HCT116 (cell line): ENCODE measurements at regions not wholly inside any gene's neighbourhood (a gene's known extent, or its start where the extent isn't known, plus 50 kb on each side); places are given as distances from the start of the nearest gene placed in this dataset.
"Not testable (repeated sequence)": the region's sequence is repeated elsewhere in the genome, so short reads cannot be mapped to it uniquely, and the experiment has no call there.

Experiments used
- ATAC-seq: fragments of 200-7000 bp; cut with Tn5 transposase; 2 replicates; pipeline ENCODE4 v1.9.1; 2020; ENCODE audit warnings: mild to moderate bottlenecking, moderate library complexity
- BruUV-seq: library from RNA; stranded (reverse); fragments of 400-500 nt; replicated peaks from 2 replicates; lab custom pipeline; 2021; lab: Mats Ljungman, UMichigan
- CTCF ChIA-PET: fragments of 300-600 bp; sonication (Branson Sonifier 250); formaldehyde crosslinking; loops from one replicate; lab custom pipeline; 2021; ENCODE audit warnings: antibody characterized with exemption; lab: Charles Lee
- POLR2A ChIA-PET: fragments of 300-600, 350-600 bp; sonication (Branson Sonifier 250); formaldehyde crosslinking; loops from one replicate; lab custom pipeline; 2021; ENCODE audit warnings: antibody characterized with exemption; lab: Charles Lee
- RAD21 ChIA-PET, 2 experiments: fragments of 300-600 bp; sonication (Branson Sonifier 250); formaldehyde crosslinking; loops; one replicate each; lab custom pipeline; 2023; ENCODE audit warnings: low total read pairs in 2 of 2; ENCODE audit not compliant: uncharacterized antibody in 2 of 2, unreplicated experiment in 2 of 2, low non-redundant PET in 1 of 2; lab: Charles Lee
- DNase-seq: peaks from one replicate; pipeline ENCODE4 v3.0.0-alpha.2; 2010; ENCODE audit warnings: low read depth, low spot score
- H2AFZ ChIP-seq: fragments of 200-600 bp; shearing (Covaris generic), sonication (generic); 2 replicates; pipeline ENCODE4 v1.6.1; 2017; ENCODE audit warnings: low read depth, mixed run types, mixed read lengths, antibody characterized with exemption, low read length; ENCODE audit not compliant: poor library complexity, severe bottlenecking
- H3K27ac ChIP-seq: 2 replicates; pipeline ENCODE4 v1.5.1; 2012; ENCODE audit warnings: low read depth, low read length
- H3K27me3 ChIP-seq: fragments of 200-600 bp; sonication (generic); 2 replicates; pipeline ENCODE4 v1.6.1; 2016; ENCODE audit warnings: mixed run types, low read length, mixed read lengths; ENCODE audit not compliant: insufficient read depth
- H3K36me3 ChIP-seq, 2 experiments: fragments of 200-500 bp in 1 of 2; fragments of 200-600 bp in 1 of 2; sonication (Bioruptor generic) in 1 of 2; sonication (generic) in 1 of 2; 2 replicates each; pipeline versions ENCODE4 v1.5.1 to v1.6.1; 2014 to 2016; ENCODE audit warnings: low read length in 2 of 2, inconsistent platforms in 1 of 2, mixed read lengths in 1 of 2, mixed run types in 1 of 2; ENCODE audit not compliant: insufficient read depth in 2 of 2, control insufficient read depth in 1 of 2
- H3K4me1 ChIP-seq, 2 experiments: fragments of 200-600 bp in 1 of 2; sonication (generic) in 1 of 2; 2 replicates each; pipeline versions ENCODE4 v1.5.1 to v1.6.1; 2012 to 2017; ENCODE audit warnings: low read length in 2 of 2, inconsistent platforms in 1 of 2, mild to moderate bottlenecking in 1 of 2, mixed read lengths in 1 of 2, mixed run types in 1 of 2, moderate library complexity in 1 of 2; ENCODE audit not compliant: insufficient read depth in 2 of 2, control insufficient read depth in 1 of 2
- H3K4me2 ChIP-seq: fragments of 200-600 bp; sonication (generic); 2 replicates; pipeline ENCODE4 v1.6.1; 2017; ENCODE audit warnings: mixed run types, low read length, mixed read lengths
- H3K4me3 ChIP-seq, 2 experiments: fragments of 200-600 bp in 1 of 2; sonication (generic) in 1 of 2; replicated peaks in 1 of 2; 2 replicates each; pipeline ENCODE4 v1.5.1; 2011 to 2016; ENCODE audit warnings: low read length in 2 of 2, control low read depth in 1 of 2, low read depth in 1 of 2, mild to moderate bottlenecking in 1 of 2, mixed read lengths in 1 of 2, mixed run types in 1 of 2
- H3K79me2 ChIP-seq: fragments of 200-600 bp; sonication (generic); 2 replicates; pipeline ENCODE4 v1.6.1; 2017; ENCODE audit warnings: mild to moderate bottlenecking, mixed run types, low read length, moderate library complexity, mixed read lengths; ENCODE audit not compliant: insufficient read depth
- H3K9ac ChIP-seq: fragments of 200-600 bp; sonication (generic); 2 replicates; pipeline ENCODE4 v1.6.1; 2016; ENCODE audit warnings: low read length, mixed read lengths
- H3K9me2 ChIP-seq: fragments of 200-600 bp; sonication (generic), shearing (Covaris generic); 2 replicates; pipeline ENCODE4 v1.6.1; 2017; ENCODE audit warnings: mixed run types, mild to moderate bottlenecking, moderate library complexity; ENCODE audit not compliant: insufficient read depth
- H3K9me3 ChIP-seq, 2 experiments: fragments of 200-500 bp in 1 of 2; fragments of 200-600 bp in 1 of 2; sonication (Bioruptor generic) in 1 of 2; sonication (generic) in 1 of 2; 2 replicates each; pipeline ENCODE4 v1.6.1; 2014 to 2017; ENCODE audit warnings: low read length in 2 of 2, mixed read lengths in 2 of 2, inconsistent platforms in 1 of 2, low read depth in 1 of 2, mild to moderate bottlenecking in 1 of 2, mixed run types in 1 of 2, moderate library complexity in 1 of 2; ENCODE audit not compliant: control insufficient read depth in 1 of 2, insufficient read depth in 1 of 2
- H4K20me1 ChIP-seq: fragments of 200-600 bp; sonication (generic), shearing (Covaris generic); 2 replicates; pipeline ENCODE4 v1.6.1; 2017; ENCODE audit warnings: mixed run types, mild to moderate bottlenecking, moderate library complexity; ENCODE audit not compliant: insufficient read depth
- ATF3 ChIP-seq: IDR thresholded peaks from 2 replicates; pipeline ENCODE4 v1.6.1; 2012
- CBX3 ChIP-seq: IDR thresholded peaks from 2 replicates; pipeline ENCODE4 v1.6.1; 2012; ENCODE audit warnings: low read depth
- CTCF ChIP-seq, 3 experiments: fragments of 200-600 bp in 1 of 3; sonication (generic) in 1 of 3; IDR thresholded peaks in 2 of 3; conservative IDR thresholded peaks in 1 of 3; 2 replicates each; pipeline ENCODE4 v1.5.1; 2012 to 2017; ENCODE audit warnings: low read depth in 2 of 3, low read length in 2 of 3, antibody characterized with exemption in 1 of 3, borderline replicate concordance in 1 of 3, control low read depth in 1 of 3, mild to moderate bottlenecking in 1 of 3, mixed read lengths in 1 of 3, mixed run types in 1 of 3, moderate library complexity in 1 of 3; ENCODE audit not compliant: insufficient read depth in 1 of 3
- EGR1 ChIP-seq: IDR thresholded peaks from 2 replicates; pipeline ENCODE4 v1.6.1; 2012; ENCODE audit warnings: low read depth
- EZH2 ChIP-seq: fragments of 200-600 bp; sonication (generic); IDR thresholded peaks from 2 replicates; pipeline ENCODE4 v1.6.1; 2017; ENCODE audit warnings: antibody characterized with exemption, mixed run types
- EZH2phosphoT487 ChIP-seq: fragments of 200-600 bp; IDR thresholded peaks from 2 replicates; pipeline ENCODE4 v1.6.1; 2018; ENCODE audit warnings: antibody characterized with exemption, borderline replicate concordance
- JUND ChIP-seq: IDR thresholded peaks from 2 replicates; pipeline ENCODE4 v1.6.1; 2012
- MAX ChIP-seq: IDR thresholded peaks from 2 replicates; pipeline ENCODE4 v1.6.1; 2012
- POLR2AphosphoS5 ChIP-seq: IDR thresholded peaks from 2 replicates; pipeline ENCODE4 v1.6.1; 2011; ENCODE audit warnings: mild to moderate bottlenecking, low read depth, low read length, moderate library complexity
- SIN3A ChIP-seq: IDR thresholded peaks from 2 replicates; pipeline ENCODE4 v1.6.1; 2012; ENCODE audit warnings: low read depth
- TCF7L2 ChIP-seq: IDR thresholded peaks from 2 replicates; pipeline ENCODE4 v1.7.0; 2011; ENCODE audit warnings: borderline replicate concordance, inconsistent platforms; ENCODE audit not compliant: insufficient read depth, insufficient read length; ENCODE audit errors: extremely low read depth
- YY1 ChIP-seq: IDR thresholded peaks from 2 replicates; pipeline ENCODE4 v1.6.1; 2011; ENCODE audit warnings: low read length, low read depth, moderate library complexity, mild to moderate bottlenecking; ENCODE audit not compliant: insufficient replicate concordance; ENCODE audit errors: extremely low read depth
- ZBTB33 ChIP-seq: IDR thresholded peaks from 2 replicates; pipeline ENCODE4 v1.6.1; 2011; ENCODE audit warnings: mild to moderate bottlenecking, low read length, moderate library complexity; ENCODE audit not compliant: insufficient replicate concordance; ENCODE audit errors: extremely low read depth
- ZFX ChIP-seq: fragments of 450-650 bp; IDR thresholded peaks from 2 replicates; pipeline ENCODE4 v1.6.1; 2017
- intact Hi-C: fragments of 100-400 bp; cut with micrococcal nuclease; formaldehyde crosslinking; loops from 2 replicates; pipeline ENCODE4 v1.10.0; 2022

GRCh38 chr9:102428305-102428704 is 566.8 kb upstream of the CYLC2 start:
- Histone ChIP-seq H3K4me1 (no peaks in the 10 kb centered on the region), H3K36me3 (no peaks in the 10 kb centered on the region), H2AFZ (no peak overlapping the region), H3K4me3 (no peak overlapping the region), H3K9me2 (no peaks in the 10 kb centered on the region), H3K4me2 (no peak overlapping the region), H3K27me3 (no peaks in the 10 kb centered on the region), H4K20me1 (no peaks in the 10 kb centered on the region; the same call in 1 of the 2 replicates), H3K9ac (no peak overlapping the region), H3K9me3 (peaks cover 0 to 4% of the 10 kb centered on the region in 2 experiments; a peak in 2 of 4 replicates), H3K27ac (no peak overlapping the region), H3K79me2 (no peaks in the 10 kb centered on the region)
- ATAC-seq (no peak), DNase-seq (no peak)
- BruUV-seq: no TSS peak
- CTCF ChIA-PET: no interaction called here
- intact Hi-C loops: no loop called here
- no peak for TF ChIP-seq YY1
- TF ChIP-seq MAX: no peak
- TF ChIP-seq ATF3: no peak
- no peak for TF ChIP-seq CBX3
- no peak for TF ChIP-seq CTCF (IDR thresholded peaks at IDR 0.05 in 2 of 3, conservative IDR thresholded peaks at IDR 0.05 in 1 of 3; ENCODE audit: borderline replicate concordance in 1 of 3, insufficient read depth in 1 of 3, low read depth in 2 of 3, low read length in 2 of 3)
- no peak for TF ChIP-seq TCF7L2
- no peak for TF ChIP-seq EZH2phosphoT487
- TF ChIP-seq EGR1: no peak
- TF ChIP-seq ZFX: no peak
- TF ChIP-seq EZH2: no peak
- no peak for TF ChIP-seq SIN3A
- TF ChIP-seq JUND: no peak
- no peak for TF ChIP-seq ZBTB33
- no peak for TF ChIP-seq POLR2AphosphoS5
- RAD21 ChIA-PET: no interaction called here
- POLR2A ChIA-PET: no interaction called here

GRCh38 chr9:102416251-102416650 is 578.9 kb upstream of the CYLC2 start:
- H3K4me2 ChIP-seq, H2AFZ ChIP-seq, H3K9me3 ChIP-seq, H4K20me1 ChIP-seq, H3K27ac ChIP-seq, CTCF ChIA-PET, BruUV-seq, H3K4me1 ChIP-seq, H3K79me2 ChIP-seq, ATAC-seq, POLR2A ChIA-PET, DNase-seq, H3K4me3 ChIP-seq, H3K36me3 ChIP-seq, H3K9me2 ChIP-seq, intact Hi-C loops, H3K9ac ChIP-seq, H3K27me3 ChIP-seq, RAD21 ChIA-PET: not testable (repeated sequence)
